GM23338 (cell line): ENCODE measurements at regions not wholly inside any gene's neighbourhood (a gene's known extent, or its start where the extent isn't known, plus 50 kb on each side); places are given as distances from the start of the nearest gene placed in this dataset.

Source experiments
- ATAC-seq: fragments of 200-7000 bp; cut with Tn5 transposase; 3 replicates; pipeline ENCODE4 v1.9.1; 2020
- DNase-seq: peaks from one replicate; pipeline ENCODE4 v3.0.0-alpha.2; 2015; ENCODE audit warnings: low spot score
- H2AFZ ChIP-seq: fragments of 200-600 bp; sonication (generic); 2 replicates; pipeline ENCODE4 v1.8.0; 2016; ENCODE audit warnings: antibody characterized with exemption, mild to moderate bottlenecking, moderate library complexity
- H3F3A ChIP-seq: fragments of 200-600 bp; sonication (generic); replicated peaks from 2 replicates; pipeline ENCODE4 v1.8.0; 2017; ENCODE audit warnings: antibody characterized with exemption, mixed run types, low read depth
- H3K27ac ChIP-seq: fragments of 200-600 bp; sonication (generic); 2 replicates; pipeline ENCODE4 v1.6.1; 2016; ENCODE audit warnings: low read depth
- H3K27me3 ChIP-seq: fragments of 200-600 bp; sonication (generic); 2 replicates; pipeline ENCODE4 v1.8.0; 2016; ENCODE audit warnings: mild to moderate bottlenecking, mixed run types, moderate library complexity; ENCODE audit not compliant: insufficient read depth
- H3K36me3 ChIP-seq: fragments of 200-600 bp; sonication (generic); 2 replicates; pipeline ENCODE4 v1.8.0; 2016; ENCODE audit warnings: mild to moderate bottlenecking; ENCODE audit not compliant: insufficient read depth
- H3K4me1 ChIP-seq: fragments of 200-600 bp; sonication (generic); 2 replicates; pipeline ENCODE4 v1.8.0; 2016; ENCODE audit warnings: mild to moderate bottlenecking, moderate library complexity; ENCODE audit not compliant: insufficient read depth
- H3K4me2 ChIP-seq: fragments of 200-600 bp; sonication (generic); 2 replicates; pipeline ENCODE4 v1.7.1; 2017; ENCODE audit warnings: mixed run types
- H3K4me3 ChIP-seq: fragments of 200-600 bp; sonication (generic); 2 replicates; pipeline ENCODE4 v1.6.1; 2016; ENCODE audit warnings: mixed run types
- H3K79me2 ChIP-seq: fragments of 200-600 bp; sonication (generic); replicated peaks from 2 replicates; pipeline ENCODE4 v1.8.0; 2017; ENCODE audit warnings: mild to moderate bottlenecking; ENCODE audit not compliant: insufficient read depth
- H3K9me2 ChIP-seq: fragments of 200-600 bp; sonication (generic); 2 replicates; pipeline ENCODE4 v1.8.0; 2017; ENCODE audit not compliant: insufficient read depth
- H4K20me1 ChIP-seq: fragments of 200-600 bp; sonication (generic); replicated peaks from 2 replicates; pipeline ENCODE4 v1.8.0; 2017; ENCODE audit warnings: mild to moderate bottlenecking; ENCODE audit not compliant: insufficient read depth
- H3K27ac Mint-ChIP-seq: 2 replicates; pipeline ENCODE4 v1.8.0; 2020; ENCODE audit warnings: inconsistent platforms, mild to moderate bottlenecking, moderate library complexity, mixed read lengths
- H3K27me3 Mint-ChIP-seq: 3 replicates; pipeline ENCODE4 v1.8.0; 2022; ENCODE audit warnings: low read depth, mild to moderate bottlenecking, moderate library complexity, mixed read lengths, inconsistent platforms; ENCODE audit not compliant: insufficient read depth, poor library complexity
- H3K36me3 Mint-ChIP-seq: 3 replicates; pipeline ENCODE4 v1.8.0; 2021; ENCODE audit warnings: low read depth, mild to moderate bottlenecking, inconsistent platforms, moderate library complexity, mixed read lengths
- H3K4me1 Mint-ChIP-seq: 3 replicates; pipeline ENCODE4 v1.8.0; 2020; ENCODE audit warnings: mild to moderate bottlenecking, inconsistent platforms, mixed read lengths
- H3K4me3 Mint-ChIP-seq: 3 replicates; pipeline ENCODE4 v1.8.0; 2021; ENCODE audit warnings: moderate library complexity, mild to moderate bottlenecking, inconsistent platforms, mixed read lengths
- H3K9me3 Mint-ChIP-seq: 3 replicates; pipeline ENCODE4 v1.8.0; 2020; ENCODE audit warnings: moderate library complexity, mild to moderate bottlenecking, inconsistent platforms, mixed read lengths
- EZH2 ChIP-seq: fragments of 200-600 bp; sonication (generic); IDR thresholded peaks from one replicate; pipeline ENCODE4 v1.8.0; 2017; ENCODE audit warnings: antibody characterized with exemption, mild to moderate bottlenecking, low read depth; ENCODE audit not compliant: unreplicated experiment
- POLR2AphosphoS5 ChIP-seq: IDR thresholded peaks from 2 replicates; pipeline ENCODE4 v1.6.1; 2016; ENCODE audit warnings: antibody characterized with exemption, low read depth
- STAT1 ChIP-seq: IDR thresholded peaks from one replicate; pipeline ENCODE4 v1.6.1; 2016; ENCODE audit warnings: antibody characterized with exemption; ENCODE audit not compliant: unreplicated experiment
- ZNF114 ChIP-seq: fragments of 250-450 bp; sonication (Bioruptor Pico); IDR thresholded peaks from 2 replicates; pipeline ENCODE4 v1.5.0; 2020; ENCODE audit warnings: mild to moderate bottlenecking, moderate library complexity
- ZNF331 ChIP-seq: fragments of 250-450 bp; sonication (Bioruptor Pico); IDR thresholded peaks from 2 replicates; pipeline ENCODE4 v1.5.0; 2020; ENCODE audit warnings: low read depth, mild to moderate bottlenecking, moderate library complexity
- ZNF462 ChIP-seq: fragments of 250-450 bp; sonication (Bioruptor Pico); IDR thresholded peaks from 2 replicates; pipeline ENCODE4 v1.5.0; 2020; ENCODE audit warnings: mild to moderate bottlenecking, moderate library complexity
- TF ChIP-seq, protein P1 (sequence below), 2 experiments: fragments of 200-600 bp in 1 of 2; sonication (generic) in 1 of 2; conservative IDR thresholded peaks; 2 replicates each; pipeline versions ENCODE4 v1.5.1 to v1.6.1; 2016 to 2017; ENCODE audit warnings: antibody characterized with exemption in 2 of 2, low read depth in 2 of 2, mild to moderate bottlenecking in 2 of 2, moderate library complexity in 1 of 2

- H3K27ac Mint-ChIP-seq: no peak overlapping the region
- H3K36me3 Mint-ChIP-seq: no peaks in the 10 kb centered on the region
- Histone ChIP-seq H3K79me2 (no peaks in the 10 kb centered on the region), H3F3A (no peaks in the 10 kb centered on the region), H3K9me2 (no peaks in the 10 kb centered on the region), H3K36me3 (no peaks in the 10 kb centered on the region), H3K4me3 (no peak overlapping the region), H3K4me2 (no peak overlapping the region), H3K27me3 (no peaks in the 10 kb centered on the region; the same call in 1 of the 2 replicates), H3K4me1 (peaks cover 3% of the 10 kb centered on the region; the same call in 1 of the 2 replicates), H3K27ac (no peak overlapping the region), H4K20me1 (no peaks in the 10 kb centered on the region), H2AFZ (no peak overlapping the region)
- H3K27me3 Mint-ChIP-seq: peaks cover 2% of the 10 kb centered on the region
- ATAC-seq (no peak), DNase-seq (no peak)
- H3K4me3 Mint-ChIP-seq: no peak overlapping the region
- TF ChIP-seq ZNF331: no peak
- TF ChIP-seq ZNF462: no peak
- TF ChIP-seq STAT1: no peak
- no peak for TF ChIP-seq ZNF114 (CRISPR knock-in tag)
- no peak for TF ChIP-seq POLR2AphosphoS5
- TF ChIP-seq, protein P1, sequence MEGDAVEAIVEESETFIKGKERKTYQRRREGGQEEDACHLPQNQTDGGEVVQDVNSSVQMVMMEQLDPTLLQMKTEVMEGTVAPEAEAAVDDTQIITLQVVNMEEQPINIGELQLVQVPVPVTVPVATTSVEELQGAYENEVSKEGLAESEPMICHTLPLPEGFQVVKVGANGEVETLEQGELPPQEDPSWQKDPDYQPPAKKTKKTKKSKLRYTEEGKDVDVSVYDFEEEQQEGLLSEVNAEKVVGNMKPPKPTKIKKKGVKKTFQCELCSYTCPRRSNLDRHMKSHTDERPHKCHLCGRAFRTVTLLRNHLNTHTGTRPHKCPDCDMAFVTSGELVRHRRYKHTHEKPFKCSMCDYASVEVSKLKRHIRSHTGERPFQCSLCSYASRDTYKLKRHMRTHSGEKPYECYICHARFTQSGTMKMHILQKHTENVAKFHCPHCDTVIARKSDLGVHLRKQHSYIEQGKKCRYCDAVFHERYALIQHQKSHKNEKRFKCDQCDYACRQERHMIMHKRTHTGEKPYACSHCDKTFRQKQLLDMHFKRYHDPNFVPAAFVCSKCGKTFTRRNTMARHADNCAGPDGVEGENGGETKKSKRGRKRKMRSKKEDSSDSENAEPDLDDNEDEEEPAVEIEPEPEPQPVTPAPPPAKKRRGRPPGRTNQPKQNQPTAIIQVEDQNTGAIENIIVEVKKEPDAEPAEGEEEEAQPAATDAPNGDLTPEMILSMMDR (conservative IDR thresholded peaks at IDR 0.05; ENCODE audit: low read depth in 2 of 2): no peak
- TF ChIP-seq EZH2: no peak
- H3K4me1 Mint-ChIP-seq: peaks cover 7% of the 10 kb centered on the region
- no peaks in the 10 kb centered on the region for H3K9me3 Mint-ChIP-seq
These were observed 49.9 kb upstream of the SPESP1 start for GRCh38 chr15:68880382-68880781.
